Lung microvascular endothelial cell (primary cell): ENCODE measurements at regions not wholly inside any gene's neighbourhood (a gene's known extent, or its start where the extent isn't known, plus 50 kb on each side); places are given as distances from the start of the nearest gene placed in this dataset.
"Not testable (repeated sequence)": the region's sequence is repeated elsewhere in the genome, so short reads cannot be mapped to it uniquely, and the experiment has no call there.

Source experiments
- DNase-seq, 2 donors: peaks; one replicate each; pipeline versions ENCODE4 v3.0.0 to v3.0.0-alpha.2; 2010; ENCODE audit warnings: low read depth in 2 of 2

DNA sequence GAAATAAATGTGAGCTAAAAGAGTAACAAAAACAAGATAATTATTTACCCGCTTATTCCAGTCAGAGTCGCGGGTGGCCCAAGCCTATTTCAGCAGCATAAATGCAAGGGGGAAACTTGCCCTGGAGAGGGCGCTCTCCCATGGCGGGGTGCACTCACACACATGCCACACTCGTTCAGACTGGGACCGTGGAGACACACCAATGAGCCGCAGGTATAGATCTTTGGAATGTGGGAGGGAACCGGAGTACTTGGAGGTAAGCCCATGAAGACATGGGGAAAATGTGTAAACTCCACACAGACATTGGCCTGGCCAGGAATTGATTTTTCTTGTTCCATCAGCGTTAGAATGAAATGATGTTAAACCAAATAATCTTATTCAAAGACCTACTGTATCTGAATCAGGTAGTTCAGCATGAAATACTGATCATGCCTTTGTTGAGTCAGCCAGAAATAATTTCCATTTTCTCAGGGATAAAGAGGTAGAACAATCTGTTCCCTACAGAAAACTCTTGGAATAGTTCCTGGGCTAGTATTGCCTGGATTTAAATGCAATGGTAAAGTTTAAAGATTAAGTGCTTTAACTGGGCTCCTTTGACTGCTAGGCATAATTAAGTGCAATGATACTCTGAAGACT lies 191.5 kb downstream of the MCHR2 start:
- no peak for DNase-seq

DNA sequence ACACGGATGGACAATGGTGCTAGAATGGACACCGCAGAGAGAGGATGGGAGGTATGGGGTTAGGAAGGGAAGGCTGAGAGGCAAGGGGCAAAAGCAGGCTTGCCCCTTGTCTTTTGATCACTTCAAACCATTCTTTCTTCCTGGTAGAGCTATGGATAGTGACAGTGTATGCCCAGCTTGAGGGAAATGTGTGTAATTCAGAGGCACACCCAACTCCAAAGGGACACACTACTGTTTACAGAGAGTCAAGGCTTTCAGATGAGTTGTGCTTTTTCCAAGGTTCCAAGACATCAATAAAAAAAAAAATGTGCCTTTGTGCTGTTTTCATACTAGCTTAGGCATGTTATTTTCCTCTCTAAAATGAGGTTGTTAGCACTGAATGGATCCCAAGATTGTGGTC lies 185.0 kb downstream of the MCHR2 start:
- no peak for DNase-seq

DNA sequence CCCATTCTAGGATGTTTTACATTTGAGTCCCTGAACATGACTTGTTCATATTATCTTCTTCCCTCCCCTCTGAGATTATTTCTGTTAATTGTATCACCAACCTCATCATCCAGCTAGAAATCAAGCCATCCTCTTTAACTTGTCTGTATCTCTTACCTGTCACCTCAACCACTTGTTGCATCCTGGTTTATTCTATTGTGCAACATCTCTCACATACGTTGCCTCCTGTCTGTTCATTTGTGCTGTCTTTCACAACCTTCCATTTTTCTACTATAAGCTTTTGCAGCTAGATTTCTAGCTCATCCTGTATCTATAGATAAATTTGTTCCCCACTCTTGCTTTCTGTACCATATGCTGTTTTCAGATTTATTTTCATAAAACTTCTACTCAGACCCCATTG lies 183.7 kb downstream of the MCHR2 start:
- DNase-seq, result no peak

DNA sequence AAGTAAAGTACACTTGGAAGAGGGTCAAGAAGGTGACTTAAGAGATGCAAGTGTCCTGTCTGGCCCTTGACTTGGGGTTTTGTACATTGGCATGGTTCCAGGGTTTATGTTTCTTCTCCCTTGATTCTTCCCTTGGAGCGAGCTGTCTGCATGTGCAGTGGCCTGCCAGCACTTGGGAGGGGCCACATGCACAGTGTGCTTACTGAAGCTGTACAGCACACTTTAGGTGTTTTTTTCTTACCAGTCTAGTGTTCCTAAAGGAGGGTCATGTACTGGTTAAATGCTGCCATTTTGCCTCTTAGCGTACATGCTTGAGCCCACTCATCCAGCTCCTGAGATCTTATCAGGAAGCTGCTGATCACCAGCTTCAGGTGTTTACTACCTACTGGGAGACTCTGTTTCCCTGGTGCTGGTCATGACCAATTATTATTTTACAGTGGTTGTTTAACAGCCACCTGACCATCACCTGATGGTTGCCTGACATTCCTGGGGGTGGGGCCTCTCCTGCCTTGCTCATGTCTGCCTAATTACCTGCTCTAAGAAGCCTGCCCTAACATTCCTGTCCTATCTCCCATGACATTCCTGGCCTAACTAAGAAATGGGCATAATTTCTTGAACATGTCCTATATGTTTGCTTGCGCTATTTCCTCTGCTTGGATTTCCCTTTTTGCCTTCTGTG lies 182.9 kb downstream of the MCHR2 start:
- DNase-seq, result no peak

DNA sequence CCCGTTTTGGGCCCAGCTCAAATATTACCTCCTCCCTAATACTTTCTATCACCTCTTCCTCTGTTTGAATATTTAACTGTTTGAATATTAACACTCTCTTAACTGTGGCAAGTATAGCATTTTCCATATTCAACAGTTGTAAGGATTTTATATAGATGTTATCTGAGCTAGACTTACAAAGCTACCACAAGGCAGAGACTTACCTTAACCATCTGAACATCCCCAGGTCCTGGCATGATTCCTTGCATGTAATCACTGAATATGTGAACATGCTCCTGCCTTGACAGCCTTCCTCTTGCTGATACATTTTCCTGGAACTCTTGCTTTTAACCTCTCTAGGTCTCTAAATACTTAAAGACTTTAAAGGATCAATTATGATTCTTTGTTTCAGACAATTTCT lies 182.4 kb downstream of the MCHR2 start:
- no peak for DNase-seq

DNA sequence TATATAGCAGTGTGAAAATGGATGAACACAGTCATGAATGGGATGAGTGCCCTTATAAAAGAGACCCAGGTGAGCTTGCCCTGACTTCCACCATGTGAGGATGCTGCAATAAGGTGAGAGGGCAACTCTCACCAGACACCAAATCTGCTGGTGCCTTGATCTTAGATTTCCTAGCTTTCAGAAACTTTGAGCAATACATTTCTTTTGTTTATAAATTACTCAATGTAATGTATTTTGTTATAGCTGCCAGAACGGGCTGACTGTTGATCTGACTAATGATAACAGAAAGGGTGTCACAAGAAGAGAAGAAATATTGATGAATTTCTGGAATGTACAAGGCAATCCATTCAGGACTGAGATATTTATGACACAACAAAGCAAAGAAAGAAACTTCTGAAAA lies 180.5 kb downstream of the MCHR2 start:
- DNase-seq, result no peak

DNA sequence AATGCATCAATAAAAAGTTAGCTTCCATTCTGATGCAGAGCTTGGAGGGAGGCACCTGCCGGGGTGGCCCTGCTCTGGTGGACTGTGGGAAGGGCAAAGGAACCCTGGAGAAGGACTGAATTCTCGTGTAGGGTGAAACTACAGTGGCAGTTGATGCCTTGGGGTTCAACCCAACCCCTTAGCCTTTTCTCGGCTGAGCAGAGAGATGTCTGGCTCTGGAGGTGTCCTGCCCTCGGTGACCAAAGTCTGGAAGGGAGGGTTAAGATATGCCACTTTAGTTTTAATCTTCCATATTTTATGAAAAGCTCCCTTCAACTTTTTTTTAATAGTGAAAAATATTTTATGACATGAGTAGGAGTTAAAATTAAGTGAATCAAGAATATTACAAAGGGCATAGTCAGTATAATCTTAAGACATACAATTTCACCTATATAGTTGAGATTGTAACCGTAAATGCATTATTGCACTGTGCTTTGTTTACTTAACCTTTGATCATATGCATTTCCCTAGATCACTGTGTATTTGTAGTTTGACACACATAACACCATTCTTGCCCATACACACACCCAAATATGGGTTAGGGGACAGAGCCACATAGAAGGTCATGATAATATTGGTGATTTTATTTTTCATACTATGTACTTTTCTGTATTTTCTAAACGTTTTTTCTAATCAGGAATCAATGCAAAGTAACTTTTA lies 179.6 kb downstream of the MCHR2 start:
- no peak for DNase-seq

DNA sequence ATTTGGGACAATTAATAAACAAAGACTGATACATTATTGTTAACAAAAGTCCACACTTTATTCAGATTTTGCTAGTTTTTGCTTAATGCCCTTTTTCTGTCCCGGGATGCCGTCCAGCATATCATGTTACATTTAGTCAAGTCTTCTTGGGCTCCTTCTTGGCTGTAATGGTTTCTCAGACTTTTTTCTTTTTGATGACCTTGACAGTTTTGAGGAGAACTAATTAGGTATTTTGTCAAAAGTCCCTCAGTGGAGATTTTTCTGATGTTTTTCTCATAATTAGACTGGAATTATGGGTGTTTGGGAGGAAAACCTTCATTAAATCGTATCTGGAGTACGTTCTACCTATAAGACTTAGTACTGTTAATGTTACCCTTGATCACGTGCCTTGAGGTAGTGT lies 177.2 kb downstream of the MCHR2 start:
- no peak for DNase-seq

DNA sequence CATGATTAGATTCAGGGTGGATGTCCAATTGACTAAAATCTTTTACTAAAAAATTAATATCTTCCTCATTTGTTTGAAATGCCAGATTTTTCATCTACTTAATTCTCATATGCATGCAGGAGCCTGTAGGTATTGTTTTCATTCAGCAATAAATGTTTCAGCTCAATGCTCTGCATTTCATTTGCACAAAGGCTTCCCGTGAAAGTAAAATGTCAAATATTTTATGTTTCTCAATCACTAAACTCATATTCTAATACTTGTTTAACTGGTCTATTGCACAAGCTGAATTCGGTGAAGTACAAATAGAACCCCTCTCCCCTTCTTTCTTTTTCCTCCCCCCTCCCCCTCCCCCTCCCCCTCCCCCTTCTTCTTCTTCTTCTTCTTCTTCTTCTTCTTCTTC lies 175.9 kb downstream of the MCHR2 start:
- DNase-seq, result no peak

DNA sequence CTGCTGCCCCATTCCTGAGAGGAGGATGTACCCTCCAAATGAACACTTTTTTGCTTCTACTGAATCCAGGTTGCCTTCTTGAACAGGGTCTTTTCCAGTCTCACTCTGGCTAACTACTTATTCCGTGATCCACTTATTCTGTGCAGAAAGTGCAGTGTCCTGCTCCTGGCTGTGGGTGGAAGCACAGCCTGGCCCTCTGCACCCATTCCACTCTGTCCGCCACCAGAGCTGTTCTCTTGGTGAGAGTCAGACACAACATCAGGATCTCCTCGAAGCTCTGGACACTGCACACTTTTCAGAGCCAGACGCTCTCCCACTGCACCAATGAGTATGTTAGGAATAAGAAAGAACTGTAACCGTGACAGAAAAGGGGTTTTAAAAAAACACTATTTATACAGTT lies 174.2 kb downstream of the MCHR2 start:
- DNase-seq, result no peak

DNA sequence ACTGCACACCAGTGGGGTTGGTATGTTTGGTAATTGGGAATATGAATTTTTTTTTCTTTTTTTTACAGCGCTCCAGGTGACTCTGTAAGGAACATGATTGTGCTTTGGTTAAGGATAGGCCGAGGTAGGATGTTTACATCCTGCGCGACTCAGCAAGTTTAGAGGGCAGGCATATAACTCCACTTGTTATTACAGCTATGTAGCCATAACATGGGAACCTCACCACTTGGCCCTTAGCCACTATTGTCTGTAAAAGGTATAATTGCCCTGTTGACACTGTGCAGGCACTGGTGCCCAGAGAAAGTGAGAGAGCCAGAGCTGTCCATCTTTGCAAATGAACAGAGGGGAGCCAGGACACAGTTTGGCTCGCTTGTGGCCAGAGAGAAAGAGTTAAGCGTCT lies 172.9 kb downstream of the MCHR2 start:
- DNase-seq, result peak; percentile 11 to 89

DNA sequence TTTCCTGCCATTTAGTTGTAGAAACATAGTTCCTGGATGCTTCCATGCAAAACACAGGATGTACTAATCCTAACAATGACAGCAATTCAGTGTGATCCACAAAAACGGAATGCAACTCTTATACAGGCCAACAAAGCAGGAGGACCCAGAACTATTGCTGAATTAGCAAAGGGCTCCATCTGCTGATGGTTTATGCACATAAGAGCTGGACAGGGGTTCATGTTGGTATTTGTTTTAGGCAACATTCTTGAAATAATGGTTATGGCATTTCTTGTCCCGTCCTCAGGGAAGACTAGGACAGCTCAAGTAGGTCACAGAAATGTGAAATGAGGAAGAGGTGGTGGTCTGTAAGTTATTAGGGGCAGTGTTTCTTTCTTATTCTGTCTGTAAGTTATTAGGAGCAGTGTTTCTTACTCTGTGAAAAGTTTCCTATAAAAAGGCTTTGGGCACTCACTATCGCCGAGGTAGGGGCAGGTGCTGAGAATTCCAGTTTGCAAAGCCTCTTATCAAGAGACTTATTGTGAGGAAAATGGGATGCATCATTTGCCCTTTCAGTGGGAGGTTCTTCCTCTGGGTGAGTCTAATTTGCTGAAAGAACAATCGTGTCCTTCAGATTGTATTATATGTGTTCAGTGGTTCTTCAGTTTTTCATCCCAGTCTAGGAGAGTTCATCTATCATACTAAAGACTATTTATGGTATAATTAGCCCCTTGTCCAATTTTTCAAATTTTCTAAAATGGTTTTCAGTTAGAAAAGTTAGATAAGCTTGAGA lies 171.1 kb downstream of the MCHR2 start:
- DNase-seq, result peak; percentile 52 to 74

DNA sequence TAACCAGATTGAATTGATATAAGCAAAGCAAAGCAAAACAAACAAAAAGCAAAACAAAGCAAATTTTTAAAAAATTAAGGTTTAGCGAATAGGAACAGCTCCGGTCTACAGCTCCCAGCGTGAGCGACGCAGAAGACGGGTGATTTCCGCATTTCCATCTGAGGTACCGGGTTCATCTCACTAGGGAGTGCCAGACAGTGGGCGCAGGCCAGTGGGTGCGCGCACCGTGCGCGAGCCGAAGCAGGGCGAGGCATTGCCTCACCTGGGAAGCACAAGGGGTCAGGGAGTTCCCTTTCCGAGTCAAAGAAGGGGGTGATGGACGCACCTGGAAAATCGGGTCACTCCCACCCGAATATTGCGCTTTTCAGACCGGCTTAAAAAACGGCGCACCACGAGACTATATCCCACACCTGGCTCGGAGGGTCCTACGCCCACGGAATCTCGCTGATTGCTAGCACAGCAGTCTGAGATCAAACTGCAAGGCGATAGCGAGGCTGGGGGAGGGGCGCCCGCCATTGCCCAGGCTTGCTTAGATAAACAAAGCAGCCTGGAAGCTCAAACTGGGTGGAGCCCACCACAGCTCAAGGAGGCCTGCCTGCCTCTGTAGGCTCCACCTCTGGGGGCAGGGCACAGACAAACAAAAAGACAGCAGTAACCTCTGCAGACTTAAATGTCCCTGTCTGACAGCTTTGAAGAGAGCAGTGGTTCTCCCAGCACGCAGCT lies 170.3 kb downstream of the MCHR2 start:
- DNase-seq, result not testable (repeated sequence)

DNA sequence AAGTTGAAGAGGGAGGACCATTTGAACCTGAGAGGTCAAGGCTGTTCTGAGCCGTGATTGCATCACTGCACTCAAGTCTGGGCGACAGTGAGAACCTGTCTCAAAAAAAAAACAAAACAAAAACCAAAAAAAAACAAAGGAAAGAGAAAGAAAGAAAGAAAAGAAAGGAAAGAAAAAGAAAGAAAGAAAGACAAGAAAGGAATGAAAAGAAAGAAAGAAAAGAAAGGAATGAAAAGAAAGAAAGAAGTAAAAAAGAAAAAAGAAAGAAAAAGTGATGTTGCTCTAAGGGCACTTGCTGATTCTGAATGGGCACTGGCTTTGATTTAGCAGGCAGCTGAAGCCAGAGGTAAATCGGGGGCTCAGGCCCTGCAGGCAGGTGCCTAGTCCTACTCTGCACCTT lies 161.0 kb downstream of the MCHR2 start:
- DNase-seq, result no peak

DNA sequence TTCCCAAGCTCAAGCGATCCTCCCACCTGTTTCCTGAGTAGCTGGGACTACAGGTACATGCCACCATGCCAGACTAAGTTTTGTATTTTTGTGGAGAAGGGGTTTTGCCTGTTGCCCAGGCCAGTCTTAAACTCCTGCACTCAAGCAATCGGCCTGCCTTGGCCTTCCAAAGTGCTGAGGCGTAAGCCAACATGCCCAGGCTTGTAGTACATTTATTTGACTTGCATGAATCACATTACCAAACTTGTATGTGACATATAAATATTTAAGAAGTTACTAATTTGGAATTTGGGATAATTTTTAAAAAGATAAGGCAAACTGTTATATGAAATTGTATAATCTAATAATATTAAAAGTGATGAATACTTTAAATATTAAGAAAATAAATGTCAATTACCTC lies 157.6 kb downstream of the MCHR2 start:
- DNase-seq, result no peak

DNA sequence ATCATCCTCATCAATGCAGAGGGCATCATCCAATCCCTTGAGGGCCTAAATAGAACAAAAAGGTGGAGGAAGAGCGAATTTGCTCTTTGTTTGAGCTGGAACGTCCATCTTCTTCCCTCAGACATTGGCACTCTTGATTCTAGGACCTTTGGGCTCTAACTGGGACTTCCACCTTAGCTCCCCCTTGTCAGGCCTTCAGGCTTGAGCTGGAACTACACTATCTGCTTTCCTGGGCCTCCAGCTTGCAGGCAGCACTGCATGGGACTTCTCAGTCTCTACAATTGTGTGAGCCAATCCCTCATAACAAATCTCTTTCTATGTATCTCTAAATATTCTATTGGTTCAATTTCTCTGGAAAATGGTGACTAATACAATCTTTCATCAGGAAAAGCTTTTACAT lies 155.4 kb downstream of the MCHR2 start:
- no peak for DNase-seq

DNA sequence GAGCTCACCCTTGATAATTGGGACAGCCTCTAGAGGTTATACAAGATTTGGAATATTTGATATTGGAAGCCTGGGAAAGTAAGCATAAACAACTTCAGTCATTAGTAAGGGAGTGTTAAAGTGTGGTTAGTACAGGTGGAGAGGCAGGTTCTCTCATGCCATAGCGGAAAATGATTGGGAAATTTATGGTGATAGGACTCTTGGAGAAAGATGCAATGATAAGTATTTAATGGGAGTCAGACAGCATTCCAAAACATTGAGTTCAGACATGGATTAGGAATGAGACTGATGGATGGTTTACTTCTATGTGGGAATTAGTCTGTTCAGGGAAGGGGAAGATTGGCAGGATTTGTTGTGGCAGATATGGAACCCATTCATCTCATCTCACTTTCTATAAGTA lies 152.7 kb downstream of the MCHR2 start:
- no peak for DNase-seq

DNA sequence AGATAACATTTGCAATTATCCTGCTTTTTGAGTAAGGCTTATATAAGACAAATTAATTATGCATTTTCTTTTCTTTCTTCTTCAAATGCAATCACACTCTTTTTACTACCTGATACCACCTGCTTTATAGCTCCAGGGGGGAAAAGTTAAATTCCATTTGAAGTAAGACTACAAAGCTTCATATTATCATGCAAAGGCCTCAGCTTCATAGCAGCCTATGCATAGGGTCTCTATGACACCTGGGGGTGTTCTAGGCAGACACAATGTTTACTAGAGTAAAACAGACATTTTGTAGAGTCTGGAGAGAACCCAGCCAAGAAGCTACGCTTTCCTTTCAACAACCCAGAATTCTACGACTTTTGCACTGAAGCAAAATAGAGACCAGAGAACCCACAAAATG lies 148.0 kb downstream of the MCHR2 start:
- DNase-seq, result no peak

DNA sequence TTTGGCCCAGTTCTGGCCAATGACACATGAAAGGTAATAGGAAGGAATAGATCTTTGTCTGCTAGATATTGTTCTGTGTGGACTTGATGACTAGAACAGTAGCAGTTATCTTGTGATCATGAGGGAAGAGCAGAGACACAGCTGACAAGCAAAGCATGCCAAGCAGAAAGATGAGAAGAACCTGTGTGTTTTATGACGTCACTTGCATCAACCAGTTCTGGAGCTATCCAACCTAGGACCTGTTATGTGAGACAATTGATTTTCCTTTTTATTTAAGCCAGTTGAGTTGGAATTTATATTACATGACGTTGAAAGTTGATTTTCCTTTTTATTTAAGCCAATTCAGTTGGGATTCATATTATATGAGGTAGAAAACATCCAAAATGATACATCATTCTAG lies 143.2 kb downstream of the MCHR2 start:
- DNase-seq, result no peak

DNA sequence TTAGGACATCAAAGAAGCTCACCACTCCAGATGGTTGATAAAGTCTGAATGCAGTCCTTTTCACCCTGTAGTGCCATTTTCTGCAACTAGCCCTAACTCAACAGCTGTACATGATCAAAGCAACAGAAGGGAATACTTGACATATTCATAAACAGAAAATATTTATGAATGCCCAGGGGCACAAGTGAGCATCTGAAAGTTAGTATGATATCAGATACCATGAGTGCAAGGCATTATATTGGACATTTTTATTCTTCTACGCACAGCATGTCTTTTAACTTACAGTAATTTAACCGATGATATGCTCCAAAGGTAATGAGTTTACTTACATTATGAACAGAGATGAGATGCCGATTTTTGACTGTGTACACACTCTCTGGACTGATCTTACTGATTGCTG lies 142.0 kb downstream of the MCHR2 start:
- no peak for DNase-seq

DNA sequence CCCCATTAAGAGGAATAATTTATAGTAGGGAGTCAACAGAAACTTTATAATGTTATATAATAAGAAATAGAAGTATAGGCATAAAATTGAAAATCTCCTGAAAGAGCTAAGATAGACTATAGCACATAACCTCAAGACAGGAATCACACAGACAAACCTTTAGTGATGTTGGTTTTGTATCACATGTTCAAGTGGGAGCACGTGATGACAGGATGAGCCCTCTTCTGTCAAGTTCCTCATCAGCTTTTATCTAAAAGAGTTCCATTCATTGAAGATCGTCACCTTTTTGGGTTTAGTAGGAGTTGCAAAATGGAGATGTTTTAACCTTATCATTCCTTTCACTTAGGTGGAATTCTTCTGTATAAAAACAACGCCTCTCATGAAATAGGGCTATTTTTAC lies 127.0 kb downstream of the MCHR2 start:
- DNase-seq, result no peak
